B cell (primary cell): ENCODE measurements at regions not wholly inside any gene's neighbourhood (a gene's known extent, or its start where the extent isn't known, plus 50 kb on each side); places are given as distances from the start of the nearest gene placed in this dataset.
"Not testable (repeated sequence)": the region's sequence is repeated elsewhere in the genome, so short reads cannot be mapped to it uniquely, and the experiment has no call there.

Experiments
- EZH2 ChIP-seq: IDR thresholded peaks from 2 replicates; pipeline ENCODE4 v1.6.1; 2012; ENCODE audit warnings: borderline replicate concordance, low read depth, mild to moderate bottlenecking, moderate library complexity, low read length; ENCODE audit not compliant: insufficient read depth, poor library complexity, severe bottlenecking
- TF ChIP-seq, protein P1 (sequence below): fragments of 200-600 bp; IDR thresholded peaks from one replicate; pipeline ENCODE4 v1.8.0; 2022; ENCODE audit warnings: antibody characterized with exemption, mild to moderate bottlenecking

DNA sequence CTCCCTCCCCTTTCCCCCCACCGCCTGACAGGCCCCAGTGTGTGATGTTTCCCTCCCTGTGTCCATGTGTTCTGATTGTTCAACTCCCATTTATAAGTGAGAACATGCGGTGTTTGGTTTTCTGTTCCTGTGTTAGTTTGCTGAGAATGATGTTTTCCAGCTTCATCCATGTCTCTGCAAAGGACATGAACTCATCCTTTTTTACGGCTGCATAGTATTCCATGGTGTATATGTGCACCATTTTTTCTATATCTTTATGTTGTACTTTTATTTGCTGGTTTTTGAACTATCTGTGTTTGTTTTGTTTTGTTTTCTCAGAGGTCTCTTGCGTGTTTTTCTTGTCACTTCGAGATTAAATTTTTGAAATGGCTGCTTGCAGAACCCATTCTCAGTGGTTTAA, 188.8 kb upstream of the SLIT2 start:
- TF ChIP-seq, protein P1, sequence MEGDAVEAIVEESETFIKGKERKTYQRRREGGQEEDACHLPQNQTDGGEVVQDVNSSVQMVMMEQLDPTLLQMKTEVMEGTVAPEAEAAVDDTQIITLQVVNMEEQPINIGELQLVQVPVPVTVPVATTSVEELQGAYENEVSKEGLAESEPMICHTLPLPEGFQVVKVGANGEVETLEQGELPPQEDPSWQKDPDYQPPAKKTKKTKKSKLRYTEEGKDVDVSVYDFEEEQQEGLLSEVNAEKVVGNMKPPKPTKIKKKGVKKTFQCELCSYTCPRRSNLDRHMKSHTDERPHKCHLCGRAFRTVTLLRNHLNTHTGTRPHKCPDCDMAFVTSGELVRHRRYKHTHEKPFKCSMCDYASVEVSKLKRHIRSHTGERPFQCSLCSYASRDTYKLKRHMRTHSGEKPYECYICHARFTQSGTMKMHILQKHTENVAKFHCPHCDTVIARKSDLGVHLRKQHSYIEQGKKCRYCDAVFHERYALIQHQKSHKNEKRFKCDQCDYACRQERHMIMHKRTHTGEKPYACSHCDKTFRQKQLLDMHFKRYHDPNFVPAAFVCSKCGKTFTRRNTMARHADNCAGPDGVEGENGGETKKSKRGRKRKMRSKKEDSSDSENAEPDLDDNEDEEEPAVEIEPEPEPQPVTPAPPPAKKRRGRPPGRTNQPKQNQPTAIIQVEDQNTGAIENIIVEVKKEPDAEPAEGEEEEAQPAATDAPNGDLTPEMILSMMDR: not testable (repeated sequence)
- TF ChIP-seq EZH2: not testable (repeated sequence)
